Pons (tissue), 1 donor: ENCODE measurements at regions not wholly inside any gene's neighbourhood (a gene's known extent, or its start where the extent isn't known, plus 50 kb on each side); places are given as distances from the start of the nearest gene placed in this dataset.

Source experiments
- DNase-seq: peaks from one replicate; pipeline ENCODE4 v3.0.0-alpha.2; 2016; ENCODE audit warnings: low spot score

GRCh38 chr2:217409949-217410680 lies 550.3 kb upstream of the TNP1 start:
- DNase-seq = no peak

GRCh38 chr2:217407362-217407761 lies 547.5 kb upstream of the TNP1 start:
- DNase-seq = no peak

- no peak for DNase-seq
Measured at GRCh38 chr2:217404236-217404760, 544.4 kb upstream of the TNP1 start.

GRCh38 chr2:217402761-217403383 lies 543.0 kb upstream of the TNP1 start:
- DNase-seq = no peak

- no peak for DNase-seq
Measured at GRCh38 chr2:217402144-217402543, 542.3 kb upstream of the TNP1 start.

- no peak for DNase-seq
Measured at GRCh38 chr2:217399291-217399690, 539.4 kb upstream of the TNP1 start.

GRCh38 chr2:217398860-217399259 lies 539.0 kb upstream of the TNP1 start:
- no peak for DNase-seq

GRCh38 chr2:217398101-217398500 lies 538.2 kb upstream of the TNP1 start:
- DNase-seq = no peak

GRCh38 chr2:217396586-217396985 lies 536.7 kb upstream of the TNP1 start:
- DNase-seq = no peak

GRCh38 chr2:217396165-217396564 lies 536.3 kb upstream of the TNP1 start:
- no peak for DNase-seq

GRCh38 chr2:217394510-217395351 lies 534.9 kb upstream of the TNP1 start:
- no peak for DNase-seq

- no peak for DNase-seq
Measured at GRCh38 chr2:217393585-217394032, 533.7 kb upstream of the TNP1 start.

GRCh38 chr2:217392930-217393584 lies 533.2 kb upstream of the TNP1 start:
- no peak for DNase-seq

GRCh38 chr2:217387776-217388387 lies 528.0 kb upstream of the TNP1 start:
- no peak for DNase-seq

GRCh38 chr2:217386041-217386440 lies 526.2 kb upstream of the TNP1 start:
- DNase-seq = no peak

- DNase-seq = no peak
Measured at GRCh38 chr2:217383620-217384019, 523.8 kb upstream of the TNP1 start.

GRCh38 chr2:217382794-217383193 lies 522.9 kb upstream of the TNP1 start:
- DNase-seq = no peak

GRCh38 chr2:217379807-217380206 lies 519.9 kb upstream of the TNP1 start:
- DNase-seq = no peak

- DNase-seq = no peak
Measured at GRCh38 chr2:217372794-217373193, 512.9 kb upstream of the TNP1 start.

GRCh38 chr2:217371781-217372213 lies 511.9 kb upstream of the TNP1 start:
- no peak for DNase-seq

- DNase-seq = no peak
Measured at GRCh38 chr2:217370391-217370790, 510.5 kb upstream of the TNP1 start.

- no peak for DNase-seq
Measured at GRCh38 chr2:217367464-217367863, 507.6 kb upstream of the TNP1 start.
